H1 (cell line): ENCODE measurements at regions not wholly inside any gene's neighbourhood (a gene's known extent, or its start where the extent isn't known, plus 50 kb on each side); places are given as distances from the start of the nearest gene placed in this dataset.

Source experiments
- CTCF ChIA-PET: fragments of 300-600 bp; sonication (Branson Sonifier 250); formaldehyde crosslinking; loops from one replicate; lab custom pipeline; 2021; ENCODE audit not compliant: partially characterized antibody; lab: Charles Lee
- POLR2A ChIA-PET: fragments of 300-600 bp; sonication (Branson Sonifier 250); formaldehyde crosslinking; loops from one replicate; lab custom pipeline; 2021; ENCODE audit warnings: inconsistent platforms; ENCODE audit not compliant: partially characterized antibody; lab: Charles Lee
- DNase-seq, 2 experiments: peaks; one replicate each; pipeline versions ENCODE4 v3.0.0 to v3.0.0-alpha.2; 2010 to 2022; ENCODE audit warnings: low spot score in 2 of 2, low read depth in 1 of 2, mixed read lengths in 1 of 2
- FAIRE-seq: peaks from 2 replicates; lab custom pipeline; 2011; peaks lifted over from hg19 to GRCh38; lab: Jason Lieb, UNC
- H2AFZ ChIP-seq: 2 replicates; pipeline ENCODE4 v1.8.1; 2012; ENCODE audit warnings: low read length, inconsistent platforms
- H2AK5ac ChIP-seq: 2 replicates; pipeline ENCODE4 v1.6.1; 2013; ENCODE audit warnings: low read depth, low read length
- H2BK120ac ChIP-seq: replicated peaks from 2 replicates; pipeline ENCODE3; 2013; ENCODE audit warnings: low read depth, low read length, inconsistent platforms
- H2BK12ac ChIP-seq: 2 replicates; pipeline ENCODE4 v1.6.1; 2013; ENCODE audit warnings: low read depth, low read length
- H2BK15ac ChIP-seq: 2 replicates; pipeline ENCODE4 v1.6.1; 2013; ENCODE audit warnings: low read length
- H2BK20ac ChIP-seq: 2 replicates; pipeline ENCODE4 v1.6.1; 2013; ENCODE audit warnings: low read length
- H2BK5ac ChIP-seq: 2 replicates; pipeline ENCODE4 v1.6.1; 2013; ENCODE audit warnings: low read depth, low read length
- H3K14ac ChIP-seq: 2 replicates; pipeline ENCODE4 v1.6.1; 2013; ENCODE audit warnings: inconsistent platforms; ENCODE audit not compliant: insufficient read length
- H3K18ac ChIP-seq: 2 replicates; pipeline ENCODE4 v1.6.1; 2013; ENCODE audit warnings: low read length; ENCODE audit errors: extremely low read depth
- H3K23ac ChIP-seq: 2 replicates; pipeline ENCODE4 v1.6.1; 2013; ENCODE audit warnings: inconsistent platforms; ENCODE audit not compliant: insufficient read length
- H3K23me2 ChIP-seq: 2 replicates; pipeline ENCODE4 v1.6.1; 2013; ENCODE audit warnings: low read depth, low read length
- H3K27ac ChIP-seq: 2 replicates; pipeline ENCODE4 v1.6.1; 2011; ENCODE audit warnings: low read depth, low read length, inconsistent platforms
- H3K27me3 ChIP-seq, 4 experiments: replicated peaks in 1 of 4; 1 replicate in 1 of 4; 2 replicates in 3 of 4; pipeline versions ENCODE4 v1.6.1 to v1.8.1; 2011 to 2013; ENCODE audit warnings: low read length in 3 of 4, mild to moderate bottlenecking in 3 of 4, inconsistent platforms in 2 of 4, mixed read lengths in 2 of 4, moderate library complexity in 1 of 4; ENCODE audit not compliant: control insufficient read depth in 3 of 4, insufficient read depth in 3 of 4; ENCODE audit errors: extremely low read depth in 1 of 4
- H3K36me3 ChIP-seq, 4 experiments: 2 replicates each; pipeline versions ENCODE4 v1.6.1 to v1.8.1; 2011 to 2013; ENCODE audit warnings: mild to moderate bottlenecking in 4 of 4, low read length in 3 of 4, moderate library complexity in 2 of 4, control low read depth in 1 of 4, inconsistent platforms in 1 of 4; ENCODE audit not compliant: insufficient read depth in 4 of 4, control insufficient read depth in 2 of 4
- H3K4ac ChIP-seq: replicated peaks from 2 replicates; pipeline ENCODE3; 2013; ENCODE audit warnings: low read length, low read depth, mixed read lengths, inconsistent platforms; ENCODE audit not compliant: insufficient read length
- H3K4me1 ChIP-seq, 4 experiments: replicated peaks in 1 of 4; 1 replicate in 1 of 4; 2 replicates in 3 of 4; pipeline versions ENCODE4 v1.6.1 to v1.8.1; 2011 to 2013; ENCODE audit warnings: low read length in 3 of 4, inconsistent platforms in 2 of 4, mixed read lengths in 1 of 4; ENCODE audit not compliant: insufficient read depth in 4 of 4, control insufficient read depth in 3 of 4
- H3K4me2 ChIP-seq, 2 experiments: 2 replicates each; pipeline versions ENCODE4 v1.6.1 to v1.8.1; 2011 to 2013; ENCODE audit warnings: low read depth in 2 of 2, low read length in 2 of 2, control low read depth in 1 of 2, inconsistent platforms in 1 of 2, mild to moderate bottlenecking in 1 of 2; ENCODE audit not compliant: insufficient read depth in 1 of 2
- H3K4me3 ChIP-seq, 4 experiments: fragments of 200-600, 300-600 bp in 1 of 4; sonication (generic), shearing (Covaris generic), sonication (Bioruptor Twin) in 1 of 4; 2 replicates each; pipeline versions ENCODE4 v1.5.1 to v1.8.1; 2011 to 2016; ENCODE audit warnings: low read length in 4 of 4, low read depth in 3 of 4, control low read depth in 2 of 4, inconsistent platforms in 2 of 4, mild to moderate bottlenecking in 2 of 4, mixed read lengths in 1 of 4, moderate library complexity in 1 of 4; ENCODE audit not compliant: insufficient read depth in 2 of 4; ENCODE audit errors: extremely low read depth in 1 of 4
- H3K56ac ChIP-seq: replicated peaks from 2 replicates; pipeline ENCODE3; 2013; ENCODE audit warnings: low read depth, mild to moderate bottlenecking, mixed read lengths, low read length, inconsistent platforms; ENCODE audit not compliant: insufficient read length
- H3K79me1 ChIP-seq: 2 replicates; pipeline ENCODE4 v1.6.1; 2013; ENCODE audit warnings: low read depth, low read length, control low read depth
- H3K79me2 ChIP-seq, 2 experiments: 2 replicates each; pipeline versions ENCODE4 v1.6.1 to v1.8.1; 2012 to 2013; ENCODE audit warnings: low read length in 2 of 2, mild to moderate bottlenecking in 2 of 2, inconsistent platforms in 1 of 2; ENCODE audit not compliant: insufficient read depth in 2 of 2, control insufficient read depth in 1 of 2
- H3K9ac ChIP-seq, 4 experiments: replicated peaks in 1 of 4; 1 replicate in 1 of 4; 2 replicates in 3 of 4; pipeline versions ENCODE4 v1.6.1 to v1.8.1; 2011 to 2013; ENCODE audit warnings: low read depth in 3 of 4, low read length in 3 of 4, control low read depth in 2 of 4, mild to moderate bottlenecking in 2 of 4, moderate library complexity in 2 of 4, inconsistent platforms in 1 of 4; ENCODE audit errors: extremely low read depth in 1 of 4
- H3K9me3 ChIP-seq, 2 experiments: 2 replicates each; pipeline versions ENCODE4 v1.6.1 to v1.8.1; 2012 to 2013; ENCODE audit warnings: mild to moderate bottlenecking in 2 of 2, moderate library complexity in 2 of 2, control low read depth in 1 of 2, inconsistent platforms in 1 of 2, low read depth in 1 of 2, low read length in 1 of 2, mixed read lengths in 1 of 2; ENCODE audit not compliant: insufficient read depth in 2 of 2
- H4K20me1 ChIP-seq, 2 experiments: replicated peaks in 1 of 2; 2 replicates each; pipeline versions ENCODE3 to v1.8.1; 2011 to 2013; ENCODE audit warnings: inconsistent platforms in 2 of 2, low read length in 2 of 2, mild to moderate bottlenecking in 1 of 2; ENCODE audit not compliant: insufficient read depth in 2 of 2, control insufficient read depth in 1 of 2
- H4K5ac ChIP-seq: 2 replicates; pipeline ENCODE4 v1.6.1; 2013; ENCODE audit warnings: low read length, low read depth, mixed read lengths, inconsistent platforms; ENCODE audit not compliant: insufficient read length
- H4K8ac ChIP-seq: 2 replicates; pipeline ENCODE4 v1.8.0; 2013; ENCODE audit warnings: mild to moderate bottlenecking, moderate library complexity, low read length, inconsistent platforms; ENCODE audit not compliant: insufficient read depth; ENCODE audit errors: extremely low read depth
- H4K91ac ChIP-seq: replicated peaks from 2 replicates; pipeline ENCODE3; 2013; ENCODE audit warnings: low read length, mixed read lengths, inconsistent platforms; ENCODE audit not compliant: insufficient read length
- FOSL1 ChIP-seq: IDR thresholded peaks from 2 replicates; pipeline ENCODE4 v1.6.1; 2011; ENCODE audit warnings: mild to moderate bottlenecking, low read depth, low read length, moderate library complexity; ENCODE audit not compliant: insufficient read depth
- POLR2A ChIP-seq, 2 experiments: IDR thresholded peaks; 1 replicate in 1 of 2; 2 replicates in 1 of 2; pipeline ENCODE4 v1.6.1; 2011; ENCODE audit warnings: low read depth in 2 of 2, low read length in 2 of 2, mild to moderate bottlenecking in 2 of 2; ENCODE audit errors: control extremely low read depth in 1 of 2
- RBBP5 ChIP-seq: IDR thresholded peaks from 2 replicates; pipeline ENCODE4 v1.7.1; 2012; ENCODE audit warnings: low read depth, mild to moderate bottlenecking, inconsistent platforms, low read length, moderate library complexity, borderline replicate concordance
- SIRT6 ChIP-seq: IDR thresholded peaks from one replicate; pipeline ENCODE4 v1.7.1; 2012; ENCODE audit warnings: low read length, inconsistent platforms
- WGBS, 2 experiments: shearing (Covaris generic) in 1 of 2; methylation state at CpG; one replicate each; pipeline versions ENCODE4 v1.1.6 to v1.1.7; 2013 to 2015; ENCODE audit warnings: low lambda C conversion rate in 2 of 2, mixed read lengths in 2 of 2, inconsistent platforms in 1 of 2, low coverage in 1 of 2, missing lambda C conversion rate in 1 of 2; ENCODE audit not compliant: insufficient replicate concordance in 2 of 2, insufficient coverage in 1 of 2, insufficient read length in 1 of 2; ENCODE audit errors: extremely low coverage in 1 of 2, missing lambda C conversion rate in 1 of 2; 5-methylcytosine and 5-hydroxymethylcytosine counted together
- TF ChIP-seq, protein P1 (sequence below): IDR thresholded peaks from 2 replicates; pipeline ENCODE4 v1.6.1; 2011; ENCODE audit warnings: low read depth, mild to moderate bottlenecking, low read length; ENCODE audit not compliant: insufficient read depth

DNA sequence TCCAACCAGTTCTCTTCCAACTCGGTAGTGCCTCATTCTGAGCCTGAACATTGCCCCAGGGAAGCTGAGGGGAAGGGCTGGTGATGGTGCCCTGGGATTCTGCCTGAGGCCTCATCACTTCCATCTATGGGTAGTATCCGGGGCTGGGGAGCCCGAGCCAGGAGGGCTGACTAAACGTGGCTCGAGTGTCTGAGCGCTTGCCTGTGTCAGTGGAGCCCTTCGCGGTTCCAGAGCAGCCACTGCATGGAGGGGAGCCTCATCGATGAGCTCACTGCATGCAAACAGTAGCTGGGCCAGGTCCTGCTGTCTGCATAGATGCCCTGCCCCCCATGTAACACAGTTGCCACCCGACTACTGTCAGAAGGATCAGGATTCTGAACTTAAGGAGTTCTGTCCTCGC lies 129.3 kb downstream of the GLI2 start:
- Histone ChIP-seq H3K9ac (no peak overlapping the region), H2BK15ac (no peak overlapping the region), H2BK120ac (no peak overlapping the region), H2AFZ (no peak overlapping the region), H4K20me1 (peaks cover 33 to 34% of the 10 kb centered on the region in 2 experiments), H3K56ac (no peak overlapping the region), H3K27me3 (peaks cover 0 to 4% (median 0%) of the 10 kb centered on the region in 4 experiments; a peak in 1 of 7 replicates), H3K4me1 (peaks cover 14 to 49% (median 27%) of the 10 kb centered on the region in 4 experiments), H3K4ac (no peak overlapping the region), H4K5ac (no peak overlapping the region), H3K23me2 (no peaks in the 10 kb centered on the region), H2AK5ac (no peak overlapping the region), H4K8ac (no peak overlapping the region), H2BK20ac (no peak overlapping the region), H3K23ac (no peak overlapping the region), H4K91ac (no peak overlapping the region), H3K4me2 (no peak overlapping the region), H3K14ac (no peak overlapping the region)
- POLR2A ChIA-PET, result interaction anchor here (1.4 kb wide), 1 partner anchor 9 kb away, joined by 3 read pairs; no protein-coding TSS in a partner anchor
- FAIRE-seq, result no peak
- 87% methylated on average over 11 of the region's 11 CpGs; no CpG with 5 or more reads in 1 of the 2 experiments for WGBS, 2 experiments
- no peak for DNase-seq
- TF ChIP-seq, protein P1, sequence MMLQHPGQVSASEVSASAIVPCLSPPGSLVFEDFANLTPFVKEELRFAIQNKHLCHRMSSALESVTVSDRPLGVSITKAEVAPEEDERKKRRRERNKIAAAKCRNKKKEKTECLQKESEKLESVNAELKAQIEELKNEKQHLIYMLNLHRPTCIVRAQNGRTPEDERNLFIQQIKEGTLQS, result no peak
- TF ChIP-seq RBBP5 (no peak), FOSL1 (no peak), SIRT6 (no peak), POLR2A (IDR thresholded peaks at IDR 0.05; ENCODE audit: control extremely low read depth in 1 of 2, low read depth in 2 of 2, low read length in 2 of 2) (no peak)
- TF ChIP-seq, all 59 proteins: peak for 0
- no peak overlapping the region for H3K18ac ChIP-seq
- no peak overlapping the region for H2BK12ac ChIP-seq
- no peak overlapping the region for H3K27ac ChIP-seq
- H2BK5ac ChIP-seq, result no peak overlapping the region
- H3K36me3 ChIP-seq, result no peaks in the 10 kb centered on the region
- H3K79me1 ChIP-seq, result peaks cover 25% of the 10 kb centered on the region
- no peak overlapping the region for H3K4me3 ChIP-seq
- no peaks in the 10 kb centered on the region for H3K9me3 ChIP-seq
- CTCF ChIA-PET, result interaction anchor here (0.7 to 17.5 kb wide), 7 partner anchors 7 to 212 kb away, joined by 3 to 158 read pairs (median 4); no protein-coding TSS in a partner anchor
- peaks cover 0 to 50% of the 10 kb centered on the region in 2 experiments; a peak in 2 of 4 replicates for H3K79me2 ChIP-seq
